HG02763 (cell line): ENCODE measurements at regions not wholly inside any gene's neighbourhood (a gene's known extent, or its start where the extent isn't known, plus 50 kb on each side); places are given as distances from the start of the nearest gene placed in this dataset.
"Not testable (repeated sequence)": the region's sequence is repeated elsewhere in the genome, so short reads cannot be mapped to it uniquely, and the experiment has no call there.

Experiments
- ATAC-seq: cut with Tn5 transposase; IDR thresholded peaks from one replicate; pipeline ENCODE4 v1.9.1; 2021; ENCODE audit warnings: mild to moderate bottlenecking, moderate library complexity; ENCODE audit not compliant: unreplicated experiment

- no peak for ATAC-seq
Measured at GRCh38 chr3:181917027-181917426, 205.3 kb downstream of the SOX2 start.

GRCh38 chr3:181919375-181919774 is 207.7 kb downstream of the SOX2 start:
- no peak for ATAC-seq

GRCh38 chr3:181920409-181920808 is 208.7 kb downstream of the SOX2 start:
- no peak for ATAC-seq

GRCh38 chr3:181921220-181921619 is 209.5 kb downstream of the SOX2 start:
- ATAC-seq, result peak; percentile 93

- ATAC-seq, result not testable (repeated sequence)
Measured at GRCh38 chr3:181925841-181926240, 214.1 kb downstream of the SOX2 start.

GRCh38 chr3:181929501-181929900 is 217.8 kb downstream of the SOX2 start:
- no peak for ATAC-seq

- ATAC-seq, result no peak
Measured at GRCh38 chr3:181930105-181930504, 218.4 kb downstream of the SOX2 start.

GRCh38 chr3:181932039-181932438 is 220.3 kb downstream of the SOX2 start:
- no peak for ATAC-seq

GRCh38 chr3:181933052-181933618 is 221.4 kb downstream of the SOX2 start:
- no peak for ATAC-seq

- ATAC-seq, result no peak
Measured at GRCh38 chr3:181935915-181936314, 224.2 kb downstream of the SOX2 start.

GRCh38 chr3:181936774-181937173 is 225.0 kb downstream of the SOX2 start:
- ATAC-seq, result no peak

GRCh38 chr3:181938580-181938979 is 226.9 kb downstream of the SOX2 start:
- not testable (repeated sequence) for ATAC-seq

- no peak for ATAC-seq
Measured at GRCh38 chr3:181940703-181941102, 229.0 kb downstream of the SOX2 start.

GRCh38 chr3:181941250-181941649 is 229.5 kb downstream of the SOX2 start:
- ATAC-seq, result peak; percentile 61

GRCh38 chr3:181943285-181943684 is 231.6 kb downstream of the SOX2 start:
- no peak for ATAC-seq

GRCh38 chr3:181947606-181948005 is 235.9 kb downstream of the SOX2 start:
- no peak for ATAC-seq

GRCh38 chr3:181948286-181948685 is 236.6 kb downstream of the SOX2 start:
- ATAC-seq, result no peak

GRCh38 chr3:181952221-181952620 is 240.5 kb downstream of the SOX2 start:
- no peak for ATAC-seq

- no peak for ATAC-seq
Measured at GRCh38 chr3:181952929-181953328, 241.2 kb downstream of the SOX2 start.

GRCh38 chr3:181955566-181955965 is 243.8 kb downstream of the SOX2 start:
- peak; percentile 62 for ATAC-seq

GRCh38 chr3:181956122-181956521 is 244.4 kb downstream of the SOX2 start:
- ATAC-seq, result no peak

- no peak for ATAC-seq
Measured at GRCh38 chr3:181966393-181966792, 254.7 kb downstream of the SOX2 start.

GRCh38 chr3:181969925-181970324 is 258.2 kb downstream of the SOX2 start:
- no peak for ATAC-seq
